ENCODE measurements at regions not wholly inside any gene's neighbourhood (a gene's known extent, or its start where the extent isn't known, plus 50 kb on each side); places are given as distances from the start of the nearest gene placed in this dataset.

DNA sequence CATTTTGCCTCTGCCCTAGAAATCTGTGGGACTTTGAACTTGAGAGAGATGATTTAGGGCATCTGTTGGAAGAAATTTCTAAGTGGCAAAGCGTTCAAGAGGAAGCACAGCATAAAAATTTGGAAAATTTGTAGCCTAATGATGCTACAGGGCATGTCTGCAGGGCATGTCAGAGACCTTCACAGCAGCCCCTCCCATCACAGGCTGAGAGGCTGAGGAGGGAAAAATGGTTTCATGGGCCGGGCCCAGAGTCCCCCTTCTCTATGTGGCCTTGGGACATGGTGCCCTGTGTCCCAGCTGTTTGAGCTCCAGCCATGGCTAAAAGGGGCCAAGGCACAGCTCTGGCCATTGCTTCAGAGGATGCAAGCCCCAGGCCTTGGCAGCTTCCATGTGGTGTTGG, 203.0 kb downstream of the STK31 start:
- no peaks in the 10 kb centered on the region for H3K27me3 ChIP-seq
- no peaks in the 10 kb centered on the region for H3K36me3 ChIP-seq
- H3K4me3 ChIP-seq, result no peak overlapping the region
- intact Hi-C loops (cut with DNase I; ENCODE audit: low total_unique reads) (no loop called here), in situ Hi-C loops (cut with MboI; ENCODE audit: low pct_ligation_motif_present in 1 of 4, low pct_unique_long_range_greater_than_20kb in 1 of 4, low sequenced_read_pairs in 3 of 4) (no loop called here)
- H3K27ac ChIP-seq, result no peak overlapping the region
- TF ChIP-seq POLR2AphosphoS5 (IDR thresholded peaks at IDR 0.05) (no peak), POLR2A (IDR thresholded peaks at IDR 0.05) (no peak), EP300 (IDR thresholded peaks at IDR 0.05; ENCODE audit: low read depth) (no peak)
- TF ChIP-seq, protein P1, sequence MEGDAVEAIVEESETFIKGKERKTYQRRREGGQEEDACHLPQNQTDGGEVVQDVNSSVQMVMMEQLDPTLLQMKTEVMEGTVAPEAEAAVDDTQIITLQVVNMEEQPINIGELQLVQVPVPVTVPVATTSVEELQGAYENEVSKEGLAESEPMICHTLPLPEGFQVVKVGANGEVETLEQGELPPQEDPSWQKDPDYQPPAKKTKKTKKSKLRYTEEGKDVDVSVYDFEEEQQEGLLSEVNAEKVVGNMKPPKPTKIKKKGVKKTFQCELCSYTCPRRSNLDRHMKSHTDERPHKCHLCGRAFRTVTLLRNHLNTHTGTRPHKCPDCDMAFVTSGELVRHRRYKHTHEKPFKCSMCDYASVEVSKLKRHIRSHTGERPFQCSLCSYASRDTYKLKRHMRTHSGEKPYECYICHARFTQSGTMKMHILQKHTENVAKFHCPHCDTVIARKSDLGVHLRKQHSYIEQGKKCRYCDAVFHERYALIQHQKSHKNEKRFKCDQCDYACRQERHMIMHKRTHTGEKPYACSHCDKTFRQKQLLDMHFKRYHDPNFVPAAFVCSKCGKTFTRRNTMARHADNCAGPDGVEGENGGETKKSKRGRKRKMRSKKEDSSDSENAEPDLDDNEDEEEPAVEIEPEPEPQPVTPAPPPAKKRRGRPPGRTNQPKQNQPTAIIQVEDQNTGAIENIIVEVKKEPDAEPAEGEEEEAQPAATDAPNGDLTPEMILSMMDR (IDR thresholded peaks at IDR 0.05), result no peak
- DNase-seq, result no peak
- H3K9me3 ChIP-seq, result no peaks in the 10 kb centered on the region
- no peaks in the 10 kb centered on the region for H3K4me1 ChIP-seq
- 55 to 68% methylated on average over 1 to 2 of the region's 2 CpGs for whole genome bisulfite sequencing, 2 donors (ENCODE audit: low coverage in 1 of 2)

DNA sequence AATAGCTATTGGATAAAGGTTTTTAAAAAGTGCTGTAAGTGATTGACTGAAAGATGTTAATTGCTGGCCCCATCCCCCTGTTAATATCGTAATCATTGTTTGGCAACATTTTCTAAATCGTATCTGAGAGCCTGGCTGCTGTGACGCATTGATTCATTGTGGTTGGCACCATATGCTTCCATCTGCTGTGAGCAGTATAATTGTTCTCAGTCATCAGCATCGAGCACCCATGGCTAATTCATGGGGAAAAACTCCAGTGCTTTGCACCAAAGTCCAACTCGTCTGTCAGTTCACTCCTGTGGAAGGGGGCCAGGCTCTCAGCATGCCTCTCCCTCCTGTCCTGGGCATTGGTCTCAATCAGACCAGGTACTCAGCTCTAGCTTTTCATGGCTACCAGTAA, 205.2 kb downstream of the STK31 start:
- Histone ChIP-seq H3K36me3 (no peaks in the 10 kb centered on the region), H3K4me1 (no peaks in the 10 kb centered on the region), H3K4me3 (no peak overlapping the region), H3K27ac (no peak overlapping the region), H3K9me3 (no peaks in the 10 kb centered on the region), H3K27me3 (no peaks in the 10 kb centered on the region)
- in situ Hi-C loops (cut with MboI; ENCODE audit: low pct_ligation_motif_present in 1 of 4, low pct_unique_long_range_greater_than_20kb in 1 of 4, low sequenced_read_pairs in 3 of 4) (no loop called here), intact Hi-C loops (cut with DNase I; ENCODE audit: low total_unique reads) (no loop called here)
- no peak for TF ChIP-seq EP300 (IDR thresholded peaks at IDR 0.05; ENCODE audit: low read depth)
- TF ChIP-seq POLR2AphosphoS5 (IDR thresholded peaks at IDR 0.05), result no peak
- TF ChIP-seq, protein P1 (IDR thresholded peaks at IDR 0.05), result no peak
- TF ChIP-seq POLR2A (IDR thresholded peaks at IDR 0.05), result no peak
- no peak for DNase-seq
- 60 to 87% methylated on average over 5 of the region's 5 CpGs for WGBS, 2 donors (ENCODE audit: low coverage in 1 of 2)

DNA sequence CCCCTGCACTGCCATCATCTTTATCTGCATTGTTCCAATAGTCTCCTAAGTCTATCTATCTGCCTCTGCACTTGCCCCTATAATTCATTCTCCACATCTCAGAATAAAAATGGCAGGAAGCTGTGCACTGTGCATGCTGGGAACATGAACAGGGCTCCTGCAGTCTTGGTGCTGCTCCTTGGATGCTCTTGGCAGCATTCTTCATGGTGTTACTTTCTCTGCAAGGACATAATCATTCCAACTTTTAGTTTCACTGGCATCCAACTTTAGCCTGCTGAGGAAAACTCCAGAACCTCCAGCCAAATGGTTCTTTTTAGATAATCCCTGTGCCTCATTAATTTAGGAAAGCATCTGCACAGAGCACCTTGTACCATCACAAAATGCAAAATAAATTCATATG, 208.3 kb downstream of the STK31 start:
- no peaks in the 10 kb centered on the region for H3K9me3 ChIP-seq
- TF ChIP-seq EP300 (IDR thresholded peaks at IDR 0.05; ENCODE audit: low read depth) (no peak), POLR2A (IDR thresholded peaks at IDR 0.05) (no peak), POLR2AphosphoS5 (IDR thresholded peaks at IDR 0.05) (no peak)
- TF ChIP-seq, protein P1 (IDR thresholded peaks at IDR 0.05), result no peak
- no peaks in the 10 kb centered on the region for H3K4me1 ChIP-seq
- no peak overlapping the region for H3K27ac ChIP-seq
- intact Hi-C loops (cut with DNase I; ENCODE audit: low total_unique reads) (no loop called here), in situ Hi-C loops (cut with MboI; ENCODE audit: low pct_ligation_motif_present in 1 of 4, low pct_unique_long_range_greater_than_20kb in 1 of 4, low sequenced_read_pairs in 3 of 4) (no loop called here)
- no peaks in the 10 kb centered on the region for H3K27me3 ChIP-seq
- no peaks in the 10 kb centered on the region for H3K36me3 ChIP-seq
- DNase-seq, result no peak
- no peak overlapping the region for H3K4me3 ChIP-seq

DNA sequence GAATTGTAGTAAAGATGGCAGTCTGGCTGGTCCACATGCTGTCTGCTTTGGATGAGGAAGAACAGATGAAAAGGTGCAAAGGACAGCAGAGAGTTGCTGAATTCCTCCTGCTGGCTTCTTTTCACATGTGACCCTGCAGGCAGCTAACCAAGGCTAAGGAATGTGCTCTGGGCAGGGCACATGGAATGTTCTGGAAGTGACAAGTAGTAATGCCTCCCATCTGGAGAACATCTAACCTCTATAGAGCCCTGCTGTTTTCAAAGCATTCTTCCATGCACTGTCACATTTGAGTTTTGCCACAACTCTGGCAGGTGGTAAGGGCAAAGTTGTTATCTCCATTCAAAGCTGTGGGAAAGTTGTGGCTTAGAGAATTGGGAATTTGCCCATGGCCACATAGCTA, 208.8 kb downstream of the STK31 start:
- H3K27ac ChIP-seq, result no peak overlapping the region
- no peaks in the 10 kb centered on the region for H3K9me3 ChIP-seq
- H3K27me3 ChIP-seq, result no peaks in the 10 kb centered on the region
- intact Hi-C loops (cut with DNase I; ENCODE audit: low total_unique reads) (no loop called here), in situ Hi-C loops (cut with MboI; ENCODE audit: low pct_ligation_motif_present in 1 of 4, low pct_unique_long_range_greater_than_20kb in 1 of 4, low sequenced_read_pairs in 3 of 4) (no loop called here)
- peak in 2 of 3 donors; percentile 35 to 66 for TF ChIP-seq POLR2AphosphoS5 (IDR thresholded peaks at IDR 0.05)
- TF ChIP-seq, protein P1 (IDR thresholded peaks at IDR 0.05), result no peak
- no peaks in the 10 kb centered on the region for H3K36me3 ChIP-seq
- H3K4me3 ChIP-seq, result no peak overlapping the region
- H3K4me1 ChIP-seq, result no peaks in the 10 kb centered on the region
- no peak for DNase-seq

All from transverse colon (tissue), 4 donors.